T-helper 1 cell treated with Interleukin-12 subunit alpha and Interleukin-12 subunit beta and Interleukin-4 antibody, amounts not matched to agents 30 ng/mL and 1 ng/mL, for 36 hours (primary cell): ENCODE measurements at regions not wholly inside any gene's neighbourhood (a gene's known extent, or its start where the extent isn't known, plus 50 kb on each side); places are given as distances from the start of the nearest gene placed in this dataset.

Experiments
- intact Hi-C: fragments of 100-400 bp; cut with micrococcal nuclease; formaldehyde crosslinking; loops from one replicate; pipeline ENCODE4 v1.15.1; 2024

DNA sequence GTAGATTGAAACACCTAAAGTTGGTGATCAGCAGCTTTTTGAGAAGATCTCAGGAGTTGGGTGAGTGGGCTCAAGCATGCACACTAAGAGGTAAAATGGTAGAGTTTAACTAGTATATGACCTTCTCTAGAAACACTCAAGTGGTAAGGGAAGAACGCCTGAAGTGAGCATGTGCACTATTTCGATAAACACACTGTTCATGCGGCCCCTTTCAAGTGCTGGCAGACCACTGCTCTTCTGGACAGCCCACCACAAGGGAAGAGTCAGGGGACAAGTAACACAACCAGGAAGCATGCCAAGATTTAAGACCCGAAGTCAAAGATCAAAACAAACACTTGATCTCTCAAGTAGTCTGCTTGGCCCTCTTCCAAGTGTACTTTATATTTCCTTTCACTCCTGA lies 519.5 kb upstream of the ZWINT start:
- intact Hi-C loops: no loop called here

DNA sequence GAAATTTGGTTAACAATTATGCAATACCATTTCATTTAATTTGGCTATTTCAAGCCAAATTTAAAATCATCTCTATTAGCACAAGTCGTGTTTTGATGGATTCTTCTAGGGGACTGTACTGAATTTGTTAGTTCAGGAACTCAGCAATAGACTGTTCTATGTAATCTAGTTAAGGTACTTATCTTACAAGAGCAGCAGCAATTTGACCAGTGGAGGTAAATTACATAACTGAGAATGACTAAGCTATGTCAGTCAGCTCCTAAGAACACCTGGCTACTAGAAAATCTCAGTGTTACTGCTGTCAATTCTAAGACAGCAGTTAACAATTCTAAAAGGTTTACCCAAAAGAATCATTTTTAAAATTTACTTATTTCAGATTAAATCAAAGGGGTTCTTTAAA lies 513.9 kb upstream of the ZWINT start:
- intact Hi-C loops: no loop called here

DNA sequence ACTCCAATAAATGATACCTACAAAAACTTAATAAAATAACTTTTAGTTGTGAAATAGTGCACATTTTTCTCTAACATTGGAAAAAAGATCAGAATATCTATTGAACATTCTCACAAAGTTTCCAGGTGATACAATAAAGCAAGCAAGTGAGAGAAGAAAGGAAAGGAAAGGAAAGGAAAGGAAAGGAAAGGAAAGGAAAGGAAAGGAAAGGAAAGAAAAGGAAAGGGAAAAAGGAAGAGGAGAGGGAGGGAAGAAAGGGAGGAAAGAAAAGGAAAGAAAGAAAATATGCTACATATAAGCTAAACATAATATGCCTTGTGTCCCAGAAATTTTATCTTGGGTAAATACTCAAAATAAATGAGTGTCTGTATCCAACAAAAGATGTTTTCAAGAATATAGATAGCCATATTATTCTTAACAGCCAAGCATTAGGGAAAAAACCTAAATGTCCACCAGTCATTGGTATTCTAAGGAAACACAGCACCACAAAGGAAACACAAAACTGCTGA lies 510.2 kb upstream of the ZWINT start:
- intact Hi-C loops: no loop called here

DNA sequence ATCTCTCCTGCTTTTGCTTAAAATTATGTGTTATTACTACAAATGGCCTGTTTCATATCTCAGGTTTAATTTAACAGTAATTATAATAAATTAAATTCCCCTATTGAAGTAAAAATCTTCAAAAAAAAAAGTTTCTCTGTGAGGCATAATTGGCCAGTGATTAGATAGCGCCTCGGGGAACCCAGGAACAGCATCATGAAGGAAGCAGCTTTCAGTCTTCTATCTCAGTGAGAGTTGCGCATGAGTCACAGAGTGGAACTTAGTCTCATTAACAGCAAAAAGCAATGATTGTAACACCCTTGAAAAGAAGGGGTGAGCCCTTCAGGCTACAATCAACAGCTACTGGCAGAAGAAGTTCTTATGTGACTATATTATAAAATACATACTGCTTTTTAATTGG lies 506.2 kb upstream of the ZWINT start:
- intact Hi-C loops: no loop called here

DNA sequence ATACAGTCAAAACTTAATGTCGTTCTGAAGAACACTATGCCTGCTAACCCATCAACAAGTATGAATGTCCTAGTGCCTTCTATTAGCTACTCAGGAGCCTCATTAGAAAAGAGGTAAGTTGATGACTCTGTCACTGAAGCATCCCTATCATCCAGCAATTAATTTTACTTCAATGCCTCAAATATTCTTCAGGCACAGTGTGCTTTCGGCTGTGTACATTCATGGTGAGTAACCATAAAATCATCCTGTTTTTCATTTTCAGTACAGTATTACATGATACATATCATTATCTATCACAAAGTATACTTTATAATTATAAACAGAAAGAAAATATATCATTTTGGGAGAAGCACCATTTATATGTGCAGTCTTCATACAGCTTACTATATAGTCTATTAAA lies 495.5 kb upstream of the ZWINT start:
- intact Hi-C loops: no loop called here

DNA sequence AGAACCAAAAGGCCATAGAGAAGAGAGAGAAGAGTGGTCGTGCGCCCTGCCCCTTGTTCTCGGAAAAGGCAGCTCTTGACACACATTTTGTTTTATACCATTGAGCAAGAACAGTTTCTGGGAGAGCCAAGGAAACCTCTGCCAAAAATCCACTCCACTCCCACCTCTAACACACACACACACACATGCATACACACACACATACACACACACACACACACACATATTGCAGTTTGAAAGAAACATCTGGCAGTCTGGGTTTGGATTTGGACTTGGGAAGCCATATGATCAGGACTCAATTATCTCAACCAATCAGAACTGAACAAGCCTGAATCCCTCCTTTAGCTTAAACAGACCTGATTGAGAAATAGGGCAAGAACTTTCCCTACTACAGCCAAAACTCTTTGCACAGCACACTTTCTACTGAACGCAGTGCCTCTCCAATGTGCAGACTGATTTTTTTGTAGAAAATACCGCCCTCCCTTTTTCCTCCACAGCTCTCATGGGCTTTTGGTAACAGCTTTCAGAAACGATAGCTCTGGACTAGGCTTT lies 484.0 kb upstream of the ZWINT start:
- intact Hi-C loops: no loop called here

DNA sequence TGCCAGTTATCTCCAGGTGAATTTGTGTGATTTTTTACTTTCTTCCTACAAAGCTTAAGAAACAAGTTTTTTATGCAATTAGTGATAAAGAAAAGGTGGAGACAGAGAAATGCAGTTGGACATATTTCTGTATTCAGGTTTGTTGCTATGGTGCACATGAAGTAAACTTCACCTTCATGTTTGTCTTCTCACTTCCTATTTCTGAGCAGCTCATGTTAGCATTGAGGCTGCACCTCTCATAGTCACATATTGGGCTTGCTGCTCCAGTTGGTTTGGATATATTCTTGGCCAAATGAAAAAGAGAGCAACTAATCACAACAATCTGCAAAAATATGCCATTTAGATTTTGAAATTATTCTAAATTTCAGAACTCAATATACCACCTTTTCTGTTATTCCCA lies 475.6 kb upstream of the ZWINT start:
- intact Hi-C loops: no loop called here

DNA sequence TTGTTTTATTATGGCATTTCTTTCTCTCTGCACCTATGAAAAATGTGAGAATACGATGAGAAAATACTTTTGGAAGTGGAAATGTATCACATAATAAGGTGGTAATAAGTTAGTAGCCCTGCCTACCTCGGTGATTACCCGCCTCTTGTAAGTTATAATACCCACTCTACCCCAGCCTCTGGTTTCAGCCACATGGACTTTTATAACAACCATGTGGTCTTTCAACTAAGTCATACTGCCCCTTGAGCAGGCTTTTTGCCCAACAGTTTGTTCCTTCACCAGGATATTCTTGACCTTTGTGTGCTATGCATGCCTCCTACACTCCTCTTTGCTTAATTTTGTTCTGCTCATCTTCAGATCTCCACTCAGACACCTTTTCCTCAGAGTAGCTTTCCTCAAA lies 470.6 kb upstream of the ZWINT start:
- intact Hi-C loops: no loop called here

DNA sequence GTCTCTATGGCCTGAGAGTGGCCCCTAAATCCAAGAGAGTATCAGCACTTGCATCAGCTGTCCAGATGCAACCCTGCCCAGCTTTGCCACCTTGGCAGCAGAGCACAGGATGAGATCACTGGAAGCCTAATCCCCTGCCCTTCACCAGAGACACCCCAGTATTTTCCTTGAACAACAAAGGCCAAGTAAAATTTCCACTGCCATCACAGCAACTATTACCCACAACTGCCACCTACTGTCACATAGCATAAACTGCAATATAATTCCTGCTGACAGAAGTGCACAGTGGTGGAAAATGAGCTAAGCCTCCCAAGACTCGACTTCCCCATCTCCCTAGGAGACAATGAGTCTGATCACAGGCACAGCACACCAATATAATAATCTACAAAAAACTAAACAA lies 462.8 kb upstream of the ZWINT start:
- intact Hi-C loops: no loop called here

DNA sequence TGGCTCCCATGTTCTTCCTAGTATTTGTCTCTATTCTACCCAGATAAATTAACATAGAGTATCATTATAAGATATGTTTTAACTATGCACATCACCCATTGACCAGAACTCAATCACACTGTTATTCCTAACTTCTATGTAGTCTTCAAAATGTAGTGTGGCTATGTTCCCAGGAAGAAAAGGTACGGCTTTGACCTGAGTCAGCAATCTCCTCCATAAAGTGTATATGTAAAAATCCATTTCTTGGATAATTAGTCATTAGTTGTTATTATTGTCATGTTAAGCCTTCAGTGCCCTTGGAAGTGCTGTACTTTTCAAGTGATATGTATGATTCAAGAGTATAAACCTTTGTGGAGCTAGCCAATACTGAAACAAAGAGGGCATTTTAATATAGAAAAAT lies 444.0 kb upstream of the ZWINT start:
- intact Hi-C loops: no loop called here

DNA sequence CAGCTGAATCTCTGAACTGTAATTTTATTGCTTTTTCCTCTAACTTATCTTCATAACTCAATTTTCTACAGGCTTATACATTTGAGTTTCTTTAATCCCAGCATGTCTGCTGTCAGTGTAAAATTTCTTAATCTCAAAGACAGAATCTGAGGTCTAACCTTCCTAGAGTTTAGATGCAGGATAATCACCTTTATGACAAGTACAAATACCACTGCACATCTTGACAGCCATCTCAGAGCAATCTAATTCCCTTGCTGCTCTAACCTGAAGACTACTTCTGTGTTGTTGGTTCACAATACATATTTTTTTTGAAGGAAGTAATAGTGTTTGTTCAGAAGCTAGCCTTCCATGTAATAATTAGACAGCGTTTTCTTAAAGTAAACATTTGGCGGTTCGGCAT lies 424.2 kb upstream of the ZWINT start:
- intact Hi-C loops: no loop called here

DNA sequence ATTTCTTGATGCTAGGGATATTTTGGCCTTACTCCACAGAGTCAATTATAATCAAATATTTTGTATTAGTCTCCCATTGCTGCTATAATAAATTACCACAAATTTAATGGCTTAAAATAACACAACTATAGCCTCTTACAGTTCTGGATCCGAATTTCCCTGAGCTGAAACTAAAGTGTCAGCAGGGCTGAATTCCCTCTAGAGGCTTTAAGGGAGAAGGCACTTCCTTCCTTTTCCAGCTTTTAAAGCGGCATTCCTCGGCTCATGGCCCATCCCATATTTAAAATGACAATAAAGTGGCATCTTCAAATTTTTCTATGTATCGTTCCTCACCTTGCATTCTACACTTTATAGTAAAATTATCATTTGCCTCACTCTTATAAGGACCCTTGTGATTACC lies 421.4 kb upstream of the ZWINT start:
- intact Hi-C loops: no loop called here

DNA sequence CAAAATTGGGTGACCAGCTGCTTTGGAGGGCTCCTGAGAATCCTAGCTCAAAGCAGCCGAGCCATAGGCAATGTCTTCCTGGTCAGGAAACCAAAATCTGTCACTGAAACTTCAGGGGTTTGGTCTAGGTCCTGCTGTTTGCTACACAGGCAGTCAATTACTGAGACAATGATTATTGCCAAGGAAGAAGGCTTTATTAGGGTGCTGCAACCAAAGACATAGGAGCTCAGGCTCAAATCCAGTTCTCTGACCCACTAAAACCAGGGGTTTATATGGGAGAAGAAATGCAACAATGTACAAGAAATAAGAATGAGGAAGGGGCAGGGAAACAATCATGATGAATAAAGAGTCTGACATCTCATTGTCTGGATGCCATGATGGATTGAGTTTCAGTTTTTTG lies 410.3 kb upstream of the ZWINT start:
- intact Hi-C loops: no loop called here

DNA sequence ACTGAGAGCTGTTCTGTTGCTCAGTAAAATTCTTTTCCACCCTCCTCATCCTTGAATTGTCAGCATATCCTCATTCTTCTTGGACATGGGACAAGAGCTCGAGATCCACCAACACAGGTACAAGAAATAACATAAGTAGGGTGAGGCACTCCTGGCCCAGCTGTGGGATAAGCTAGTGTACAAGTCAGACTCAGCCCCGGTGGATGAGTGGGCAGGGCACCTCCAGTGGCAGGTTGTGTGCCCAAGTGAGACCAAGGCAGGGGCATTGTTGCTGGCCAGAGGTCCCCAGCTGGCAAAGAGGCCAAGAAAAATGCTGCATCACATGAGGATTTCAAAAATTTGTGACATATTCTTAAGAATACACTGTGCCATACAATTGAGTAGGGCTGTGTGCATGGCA lies 402.0 kb upstream of the ZWINT start:
- intact Hi-C loops: no loop called here

DNA sequence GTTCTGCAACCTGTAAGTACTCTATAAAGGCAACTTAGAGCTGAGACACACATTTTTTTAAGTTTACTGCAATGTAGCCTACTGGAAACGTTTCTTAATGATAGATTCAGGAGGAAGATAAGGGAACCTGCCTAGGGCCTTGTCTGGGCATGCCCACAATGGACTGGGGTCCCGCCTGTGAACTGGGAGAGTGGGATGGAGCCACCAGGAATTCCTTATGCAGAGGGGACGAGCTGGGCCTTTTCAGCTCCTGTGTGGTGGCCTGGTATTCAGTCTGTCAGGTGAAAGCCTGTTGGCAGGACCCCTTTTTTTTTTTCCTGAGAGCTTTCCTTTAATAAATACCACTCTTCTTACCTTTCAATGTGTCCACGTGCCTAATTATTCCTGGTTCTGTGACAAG lies 384.4 kb upstream of the ZWINT start:
- intact Hi-C loops: no loop called here

DNA sequence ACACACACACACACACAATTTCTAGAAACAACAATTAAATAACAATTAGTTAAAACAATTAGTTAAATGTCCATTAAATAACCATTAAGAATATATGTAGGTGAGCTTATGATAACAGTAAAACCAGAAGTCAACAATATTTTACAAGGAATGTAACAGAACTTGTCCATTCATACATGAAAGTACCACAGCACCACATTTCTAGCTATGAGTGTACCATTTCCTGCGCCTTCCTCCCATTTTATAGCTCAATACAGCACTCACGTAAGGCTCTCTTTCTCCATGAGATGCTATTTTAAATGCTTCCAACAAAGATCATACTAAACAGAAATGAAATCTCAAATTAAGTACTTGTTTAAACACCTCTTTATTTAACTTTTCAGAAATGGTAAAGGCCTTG lies 367.3 kb upstream of the ZWINT start:
- intact Hi-C loops: no loop called here

DNA sequence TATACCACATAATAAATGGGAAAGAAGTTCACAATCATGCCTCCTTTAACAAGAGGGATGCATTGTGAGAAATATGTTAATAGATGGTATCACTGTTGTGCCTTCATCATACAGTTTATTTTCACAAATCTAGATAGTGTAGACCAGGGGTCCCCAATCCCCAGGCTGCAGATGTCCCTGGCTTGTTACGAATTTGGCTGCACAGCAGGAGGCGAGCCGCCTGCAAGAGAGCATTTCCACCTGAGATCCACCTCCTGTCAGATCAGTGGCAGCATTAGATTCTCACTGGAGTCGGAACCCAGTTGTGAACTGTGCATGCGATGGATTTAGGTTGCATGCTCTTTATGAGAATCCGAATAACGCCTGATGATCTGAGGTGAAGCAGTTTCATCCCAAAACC lies 361.9 kb upstream of the ZWINT start:
- intact Hi-C loops: no loop called here

DNA sequence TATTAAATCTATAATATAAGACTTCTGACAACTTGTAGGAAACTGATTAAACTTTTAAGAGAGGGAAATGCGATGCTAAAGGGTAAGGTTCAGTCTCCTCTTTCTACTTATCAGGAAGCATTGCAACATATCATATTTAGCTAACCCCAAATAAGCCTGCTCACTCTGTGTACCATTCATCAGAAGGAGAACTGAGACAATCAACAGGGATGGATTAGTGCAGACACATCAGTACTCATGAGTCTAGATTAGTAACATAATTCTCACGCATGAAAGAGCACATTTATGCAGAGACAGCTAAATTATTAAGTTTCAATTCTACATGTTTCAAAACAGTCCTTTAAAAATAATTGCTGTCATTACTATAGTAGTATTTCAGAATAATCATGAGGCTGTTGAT lies 354.2 kb upstream of the ZWINT start:
- intact Hi-C loops: no loop called here

DNA sequence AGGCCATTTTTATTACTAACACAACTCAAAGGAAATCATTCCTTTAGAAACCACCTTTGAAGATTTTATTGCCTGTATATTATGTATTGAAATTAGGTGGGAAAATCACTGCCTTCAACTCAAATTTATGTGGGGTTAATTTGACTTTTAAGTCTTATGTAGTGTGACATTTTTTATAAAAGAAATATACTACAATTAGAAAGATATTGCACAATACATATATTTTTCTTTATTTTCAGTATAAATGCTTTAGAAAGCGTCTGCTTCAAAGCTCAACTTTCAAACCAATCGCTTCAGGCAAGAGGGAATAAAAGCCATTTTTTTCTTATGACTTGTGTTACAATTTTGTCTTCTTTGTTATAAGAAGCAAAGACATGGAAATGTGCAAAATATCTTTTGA lies 337.4 kb upstream of the ZWINT start:
- intact Hi-C loops: no loop called here

DNA sequence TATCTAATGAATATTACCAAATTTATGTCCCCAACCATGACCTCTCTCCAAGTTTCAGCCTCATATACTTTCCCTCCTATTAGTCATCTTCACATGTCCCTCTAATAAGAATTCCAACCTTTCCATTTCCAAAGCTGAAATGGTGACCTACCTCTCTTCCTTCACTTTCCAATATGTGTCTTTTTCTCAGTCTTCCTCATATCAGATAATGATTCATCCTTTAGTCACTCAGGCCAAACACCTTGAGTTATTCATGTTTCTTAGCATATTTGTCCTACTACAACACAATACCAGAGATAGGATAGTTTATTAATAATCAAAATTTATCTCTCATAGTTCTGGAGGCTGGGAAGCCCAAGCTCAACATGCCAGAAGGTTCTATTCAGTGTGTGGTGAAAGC lies 318.5 kb upstream of the ZWINT start:
- intact Hi-C loops: no loop called here

DNA sequence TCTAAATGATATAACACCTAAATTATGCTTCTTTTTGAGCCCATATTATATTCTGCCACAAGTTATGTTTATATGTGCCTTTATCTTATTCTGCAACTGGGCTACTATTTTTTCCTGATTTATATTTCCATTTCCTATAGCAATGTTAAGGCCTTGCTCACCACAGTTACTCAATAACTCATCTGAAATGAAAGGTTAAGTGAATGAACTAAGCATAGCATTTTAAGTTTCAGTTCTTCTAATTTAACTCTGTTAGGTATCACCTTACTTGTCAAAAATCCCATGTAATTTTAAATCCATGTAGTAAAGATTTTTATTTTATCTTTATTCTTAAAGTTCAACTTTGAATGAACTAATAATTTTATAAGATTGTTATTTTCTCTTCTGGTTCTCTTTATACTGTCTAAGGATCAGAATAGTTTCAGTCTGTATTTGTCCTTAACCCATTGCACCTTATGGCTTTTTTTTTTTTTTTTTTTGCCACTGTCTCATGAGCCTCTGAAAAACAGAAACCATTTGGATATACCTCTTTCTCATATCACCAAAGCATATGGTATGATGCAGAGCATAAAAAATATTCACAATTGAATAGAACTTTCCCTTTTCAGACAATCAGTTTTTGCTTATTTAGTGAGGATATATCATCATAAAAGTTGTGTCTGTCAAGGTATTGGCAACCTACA lies 301.8 kb upstream of the ZWINT start:
- intact Hi-C loops: no loop called here

DNA sequence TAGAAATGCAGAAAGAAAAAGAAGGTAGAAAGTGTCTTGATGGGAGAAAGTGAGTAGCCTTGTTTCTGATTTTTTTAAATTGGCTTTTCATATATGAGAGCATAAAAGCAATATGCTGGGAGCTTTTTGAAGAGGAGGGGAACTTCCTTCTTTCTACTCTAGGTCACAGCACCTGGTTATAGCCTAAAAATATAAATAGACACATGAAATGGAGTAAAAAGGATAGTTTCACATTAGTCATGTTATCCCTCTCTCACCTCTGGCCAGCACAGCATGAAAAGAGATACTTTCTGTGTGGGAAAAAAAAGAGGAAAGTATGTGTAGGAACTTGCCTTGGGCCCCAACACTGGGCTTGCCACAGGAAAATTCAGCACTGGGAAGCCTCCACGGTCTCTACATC lies 292.2 kb upstream of the ZWINT start:
- intact Hi-C loops: no loop called here

DNA sequence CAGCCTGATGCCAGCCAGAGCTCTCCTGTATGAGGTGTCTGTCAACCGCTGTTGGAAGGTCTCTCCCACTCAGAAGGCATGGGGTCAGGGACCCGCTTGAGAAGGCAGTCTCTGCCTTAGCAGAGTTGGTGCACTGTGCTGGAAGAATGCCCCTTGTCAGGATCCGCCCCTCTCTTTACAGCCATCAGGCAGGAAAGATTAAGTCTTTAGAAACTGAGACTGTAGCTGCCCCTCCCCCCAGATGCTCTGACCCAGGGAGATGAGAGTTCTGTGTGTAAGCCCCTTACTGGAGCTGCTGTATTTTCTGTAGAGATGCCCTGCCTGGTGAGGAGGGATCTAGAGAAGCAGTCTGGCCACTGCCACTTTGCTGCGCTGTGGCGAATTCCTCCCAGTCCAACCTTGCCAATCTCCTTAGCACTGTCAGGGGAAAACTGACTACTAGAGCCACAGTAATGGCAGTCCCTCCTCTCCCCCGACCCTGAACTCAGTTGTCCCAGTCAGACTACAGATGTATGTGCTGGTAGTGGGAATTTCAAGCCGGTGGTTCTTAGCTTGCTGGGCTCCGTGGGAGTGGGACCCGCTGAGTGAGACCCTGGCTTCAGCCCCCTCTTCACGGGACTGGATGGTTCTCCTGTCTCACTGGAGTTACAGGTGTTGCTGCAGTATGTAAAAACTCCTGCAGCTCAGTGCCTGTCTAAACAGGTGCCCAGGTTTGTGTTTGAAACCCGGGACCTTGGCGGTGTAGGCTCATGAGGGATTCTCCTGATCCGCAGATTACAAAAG lies 285.5 kb upstream of the ZWINT start:
- intact Hi-C loops: no loop called here
